PC-3 (cell line): ENCODE measurements at regions not wholly inside any gene's neighbourhood (a gene's known extent, or its start where the extent isn't known, plus 50 kb on each side); places are given as distances from the start of the nearest gene placed in this dataset.
"Not testable (repeated sequence)": the region's sequence is repeated elsewhere in the genome, so short reads cannot be mapped to it uniquely, and the experiment has no call there.

Experiments used
- ATAC-seq: fragments of 200-7000 bp; cut with Tn5 transposase; 2 replicates; pipeline ENCODE4 v1.9.1; 2020; ENCODE audit warnings: mild to moderate bottlenecking, moderate library complexity
- BruUV-seq: library from RNA; stranded (reverse); fragments of 400-500 nt; replicated peaks from 2 replicates; lab custom pipeline; 2021; lab: Mats Ljungman, UMichigan
- CTCF ChIA-PET: fragments of 300-600 bp; sonication (Branson Sonifier 250); formaldehyde crosslinking; loops from one replicate; lab custom pipeline; 2022; ENCODE audit warnings: antibody characterized with exemption; lab: Charles Lee
- POLR2A ChIA-PET: fragments of 300-600 bp; sonication (Branson Sonifier 250); formaldehyde crosslinking; loops from one replicate; lab custom pipeline; 2022; ENCODE audit warnings: antibody characterized with exemption; ENCODE audit not compliant: unreplicated experiment; lab: Charles Lee
- DNase-seq: peaks from one replicate; pipeline ENCODE4 v3.0.0-alpha.2; 2015
- H2AFZ ChIP-seq: fragments of 300-600 bp; sonication (generic); 2 replicates; pipeline ENCODE4 v1.6.0; 2016; ENCODE audit warnings: antibody characterized with exemption, low read length
- H3F3A ChIP-seq: fragments of 300-600 bp; sonication (generic); one replicate; pipeline ENCODE4 v1.6.0; 2017; ENCODE audit warnings: antibody characterized with exemption, low read length, control low read depth, mild to moderate bottlenecking; ENCODE audit not compliant: unreplicated experiment
- H3K27ac ChIP-seq: fragments of 300-600 bp; sonication (generic); 2 replicates; pipeline ENCODE4 v1.5.1; 2016; ENCODE audit warnings: mild to moderate bottlenecking, low read length
- H3K27me3 ChIP-seq: fragments of 300-600 bp; sonication (generic); 2 replicates; pipeline ENCODE4 v1.6.1; 2016; ENCODE audit warnings: low read length, mixed read lengths
- H3K36me3 ChIP-seq: fragments of 300-600 bp; sonication (generic); 2 replicates; pipeline ENCODE4 v1.6.1; 2016; ENCODE audit warnings: low read depth, mixed run types, low read length, mixed read lengths
- H3K4me1 ChIP-seq: fragments of 300-600 bp; sonication (generic); 2 replicates; pipeline ENCODE4 v1.5.1; 2016; ENCODE audit warnings: low read length; ENCODE audit not compliant: insufficient read depth
- H3K4me2 ChIP-seq: fragments of 300-600 bp; sonication (generic); 2 replicates; pipeline ENCODE4 v1.6.0; 2016; ENCODE audit warnings: low read length
- H3K4me3 ChIP-seq: fragments of 300-600 bp; sonication (generic); 2 replicates; pipeline ENCODE4 v1.5.1; 2016; ENCODE audit warnings: mild to moderate bottlenecking, low read length, mixed read lengths
- H3K79me2 ChIP-seq: fragments of 300-600 bp; sonication (generic); 2 replicates; pipeline ENCODE4 v1.6.1; 2017; ENCODE audit warnings: low read length, mixed read lengths
- H3K9ac ChIP-seq: fragments of 300-600 bp; sonication (generic); 2 replicates; pipeline ENCODE4 v1.6.0; 2016; ENCODE audit warnings: mild to moderate bottlenecking, low read length
- H3K9me2 ChIP-seq: fragments of 300-600 bp; sonication (generic); replicated peaks from 2 replicates; pipeline ENCODE4 v1.6.1; 2016; ENCODE audit warnings: mixed run types, low read length, mixed read lengths
- H3K9me3 ChIP-seq: fragments of 300-600 bp; sonication (generic); 2 replicates; pipeline ENCODE4 v1.6.1; 2016; ENCODE audit warnings: low read length, mixed read lengths
- H4K20me1 ChIP-seq: fragments of 300-600 bp; sonication (generic); 2 replicates; pipeline ENCODE4 v1.6.1; 2016; ENCODE audit warnings: low read length, mixed read lengths
- CTCF ChIP-seq: fragments of 300-600 bp; sonication (generic); conservative IDR thresholded peaks from 2 replicates; pipeline ENCODE4 v1.5.1; 2017; ENCODE audit warnings: antibody characterized with exemption, low read depth, mild to moderate bottlenecking, low read length
- EZH2 ChIP-seq: fragments of 300-600 bp; sonication (generic); IDR thresholded peaks from one replicate; pipeline ENCODE4 v1.6.1; 2017; ENCODE audit warnings: antibody characterized with exemption, mild to moderate bottlenecking, low read length; ENCODE audit not compliant: unreplicated experiment
- EZH2phosphoT487 ChIP-seq: fragments of 300-600 bp; sonication (generic); IDR thresholded peaks from 2 replicates; pipeline ENCODE4 v1.6.1; 2018; ENCODE audit warnings: mild to moderate bottlenecking, antibody characterized with exemption, low read length, borderline replicate concordance
- intact Hi-C: fragments of 100-400 bp; cut with micrococcal nuclease; formaldehyde crosslinking; loops from 2 replicates; pipeline ENCODE4 v1.9.0; 2023

- H3K79me2 ChIP-seq = no peaks in the 10 kb centered on the region
- POLR2A ChIA-PET = no interaction called here
- H3K36me3 ChIP-seq = no peaks in the 10 kb centered on the region
- no peak for ATAC-seq
- no peak overlapping the region for H3K4me3 ChIP-seq
- H3K9ac ChIP-seq = no peak overlapping the region
- TF ChIP-seq EZH2 (no peak), CTCF (no peak), EZH2phosphoT487 (no peak)
- no peak overlapping the region for H3K4me2 ChIP-seq
- H3K9me2 ChIP-seq = no peaks in the 10 kb centered on the region
- H3F3A ChIP-seq = peaks cover 6% of the 10 kb centered on the region
- intact Hi-C loops = no loop called here
- no TSS peak for BruUV-seq
- peaks cover 15% of the 10 kb centered on the region for H3K4me1 ChIP-seq
- no peaks in the 10 kb centered on the region for H3K27me3 ChIP-seq
- no peaks in the 10 kb centered on the region for H4K20me1 ChIP-seq
- DNase-seq = no peak
- H2AFZ ChIP-seq = no peak overlapping the region
- H3K9me3 ChIP-seq = no peaks in the 10 kb centered on the region
- CTCF ChIA-PET = no interaction called here
- H3K27ac ChIP-seq = peak overlapping the region; percentile 63
Observed at GRCh38 chr4:166198041-166198440, 325.0 kb downstream of the TLL1 start.

GRCh38 chr4:166198516-166199310 lies 325.7 kb downstream of the TLL1 start:
- no peaks in the 10 kb centered on the region for H3K36me3 ChIP-seq
- H3K4me3 ChIP-seq = no peak overlapping the region
- H3K9me3 ChIP-seq = no peaks in the 10 kb centered on the region
- H3F3A ChIP-seq = peaks cover 6% of the 10 kb centered on the region
- no peak overlapping the region for H3K4me2 ChIP-seq
- intact Hi-C loops = no loop called here
- no peak overlapping the region for H3K27ac ChIP-seq
- DNase-seq (no peak), ATAC-seq (no peak)
- CTCF ChIA-PET = no interaction called here
- H3K9me2 ChIP-seq = no peaks in the 10 kb centered on the region
- H3K9ac ChIP-seq = no peak overlapping the region
- no peaks in the 10 kb centered on the region for H3K79me2 ChIP-seq
- no peak overlapping the region for H2AFZ ChIP-seq
- H3K4me1 ChIP-seq = peaks cover 15% of the 10 kb centered on the region
- POLR2A ChIA-PET = no interaction called here
- BruUV-seq = no TSS peak
- TF ChIP-seq EZH2phosphoT487 (no peak), CTCF (no peak), EZH2 (no peak)
- H4K20me1 ChIP-seq = no peaks in the 10 kb centered on the region
- no peaks in the 10 kb centered on the region for H3K27me3 ChIP-seq

- Histone ChIP-seq H3K27me3 (no peaks in the 10 kb centered on the region), H3K4me1 (0 out of 2 replicates have a peak, but pooled peaks cover under 1% of the 10 kb centered on the region), H2AFZ (no peak overlapping the region), H3K9me3 (no peaks in the 10 kb centered on the region), H3K27ac (no peak overlapping the region), H3K79me2 (no peaks in the 10 kb centered on the region), H3K36me3 (no peaks in the 10 kb centered on the region), H4K20me1 (no peaks in the 10 kb centered on the region), H3K4me2 (no peak overlapping the region), H3F3A (no peaks in the 10 kb centered on the region), H3K9me2 (no peaks in the 10 kb centered on the region), H3K9ac (no peak overlapping the region), H3K4me3 (no peak overlapping the region)
- no TSS peak for BruUV-seq
- TF ChIP-seq CTCF = no peak
- no peak for TF ChIP-seq EZH2phosphoT487
- no peak for TF ChIP-seq EZH2
- ATAC-seq (no peak), DNase-seq (no peak)
- intact Hi-C loops = no loop called here
- ChIA-PET CTCF (no interaction called here), POLR2A (no interaction called here)
Observed at GRCh38 chr4:166202991-166203390, 330.0 kb downstream of the TLL1 start.

GRCh38 chr4:166212326-166212725 lies 339.3 kb downstream of the TLL1 start:
- CTCF ChIA-PET, intact Hi-C loops, H3F3A ChIP-seq, H3K27ac ChIP-seq, BruUV-seq, H4K20me1 ChIP-seq, H3K9me2 ChIP-seq, H3K36me3 ChIP-seq, H3K4me1 ChIP-seq, ATAC-seq, H2AFZ ChIP-seq, H3K4me3 ChIP-seq, H3K9me3 ChIP-seq, POLR2A ChIA-PET, H3K9ac ChIP-seq, DNase-seq, H3K27me3 ChIP-seq, H3K79me2 ChIP-seq, H3K4me2 ChIP-seq: not testable (repeated sequence)
